ENCODE measurements at regions not wholly inside any gene's neighbourhood (a gene's known extent, or its start where the extent isn't known, plus 50 kb on each side); places are given as distances from the start of the nearest gene placed in this dataset.

GRCh38 chr4:101414496-101414895 is 67.2 kb upstream of the PPP3CA start:
- TF ChIP-seq, protein P1, sequence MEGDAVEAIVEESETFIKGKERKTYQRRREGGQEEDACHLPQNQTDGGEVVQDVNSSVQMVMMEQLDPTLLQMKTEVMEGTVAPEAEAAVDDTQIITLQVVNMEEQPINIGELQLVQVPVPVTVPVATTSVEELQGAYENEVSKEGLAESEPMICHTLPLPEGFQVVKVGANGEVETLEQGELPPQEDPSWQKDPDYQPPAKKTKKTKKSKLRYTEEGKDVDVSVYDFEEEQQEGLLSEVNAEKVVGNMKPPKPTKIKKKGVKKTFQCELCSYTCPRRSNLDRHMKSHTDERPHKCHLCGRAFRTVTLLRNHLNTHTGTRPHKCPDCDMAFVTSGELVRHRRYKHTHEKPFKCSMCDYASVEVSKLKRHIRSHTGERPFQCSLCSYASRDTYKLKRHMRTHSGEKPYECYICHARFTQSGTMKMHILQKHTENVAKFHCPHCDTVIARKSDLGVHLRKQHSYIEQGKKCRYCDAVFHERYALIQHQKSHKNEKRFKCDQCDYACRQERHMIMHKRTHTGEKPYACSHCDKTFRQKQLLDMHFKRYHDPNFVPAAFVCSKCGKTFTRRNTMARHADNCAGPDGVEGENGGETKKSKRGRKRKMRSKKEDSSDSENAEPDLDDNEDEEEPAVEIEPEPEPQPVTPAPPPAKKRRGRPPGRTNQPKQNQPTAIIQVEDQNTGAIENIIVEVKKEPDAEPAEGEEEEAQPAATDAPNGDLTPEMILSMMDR (IDR thresholded peaks at IDR 0.05): no peak

- TF ChIP-seq, protein P1 (IDR thresholded peaks at IDR 0.05): no peak
These were observed 64.6 kb upstream of the PPP3CA start for GRCh38 chr4:101411926-101412325.

DNA sequence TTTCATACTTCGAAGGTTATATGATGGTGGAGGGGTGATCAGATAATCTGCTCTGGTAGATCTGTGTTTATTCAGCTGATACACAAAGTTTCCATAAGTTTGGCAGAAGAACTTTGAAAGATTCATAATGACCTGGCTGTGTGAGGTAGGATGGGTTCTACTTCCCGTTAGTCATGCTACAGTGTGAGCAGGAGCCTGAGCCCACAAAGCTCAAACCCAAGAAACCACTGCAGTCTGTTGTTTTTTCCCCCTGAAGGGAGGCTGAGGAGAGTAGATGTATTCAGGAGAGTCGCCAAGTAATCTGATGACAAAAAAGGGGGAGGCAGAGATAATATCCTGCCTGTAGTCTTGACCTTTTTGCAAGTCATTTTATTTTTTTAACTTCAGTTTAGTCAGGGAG is 52.8 kb upstream of the PPP3CA start:
- TF ChIP-seq, protein P1 (IDR thresholded peaks at IDR 0.05): no peak

DNA sequence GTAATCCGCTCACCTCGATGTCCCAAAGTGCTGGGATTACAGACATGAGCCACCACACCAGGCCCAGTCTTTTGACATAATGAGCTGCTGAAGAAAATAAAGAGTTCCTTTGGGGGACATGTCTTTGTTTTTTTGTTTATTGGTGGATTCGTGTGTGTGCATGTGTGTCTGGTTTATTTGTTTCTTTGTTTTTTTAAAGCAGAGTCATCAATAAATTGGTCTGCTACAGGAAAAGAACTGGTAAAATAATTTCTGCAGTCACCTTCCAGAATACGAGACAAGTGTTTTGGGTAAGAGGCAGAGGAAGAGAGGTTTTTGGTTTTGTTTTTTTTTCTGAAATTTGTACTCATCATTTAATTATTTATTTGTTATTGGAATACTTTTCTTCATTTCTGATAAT is 51.5 kb upstream of the PPP3CA start:
- TF ChIP-seq, protein P1 (IDR thresholded peaks at IDR 0.05): no peak

Measured in LNCAP (cell line).